Natural killer cell treated with Interleukin-12 subunit alpha and Interleukin-12 subunit beta and Interleukin-15 and Interleukin-18, amount 100 ng/mL, for 72 hours (primary cell): ENCODE measurements at regions not wholly inside any gene's neighbourhood (a gene's known extent, or its start where the extent isn't known, plus 50 kb on each side); places are given as distances from the start of the nearest gene placed in this dataset.

Source experiments
- ATAC-seq, 2 donors: fragments of 150-1000 bp; cut with Tn5 transposase in 1 of 2; sonication (Bioruptor Pico), chemical (Tn5 transposase) in 1 of 2; 2 replicates each; pipeline ENCODE4 v1.10.0; 2021
- DNase-seq: peaks from one replicate; pipeline ENCODE4 v3.0.0; 2022; ENCODE audit warnings: low spot score
- H3K27ac Mint-ChIP-seq, 2 donors: 1 replicate in 1 of 2; 2 replicates in 1 of 2; pipeline ENCODE4 v1.8.0; 2022; ENCODE audit warnings: mixed read lengths in 2 of 2, mild to moderate bottlenecking in 1 of 2, moderate library complexity in 1 of 2
- H3K27me3 Mint-ChIP-seq, 2 donors: 1 replicate in 1 of 2; 2 replicates in 1 of 2; pipeline ENCODE4 v1.8.0; 2022; ENCODE audit warnings: mixed read lengths in 2 of 2
- H3K36me3 Mint-ChIP-seq: one replicate; pipeline ENCODE4 v1.8.0; 2022; ENCODE audit warnings: mixed read lengths
- H3K4me1 Mint-ChIP-seq, 2 donors: 1 replicate in 1 of 2; 2 replicates in 1 of 2; pipeline ENCODE4 v1.8.0; 2022; ENCODE audit warnings: low read depth in 2 of 2, mixed read lengths in 2 of 2, mild to moderate bottlenecking in 1 of 2
- H3K4me3 Mint-ChIP-seq: one replicate; pipeline ENCODE4 v1.8.0; 2022; ENCODE audit warnings: mixed read lengths
- H3K9me3 Mint-ChIP-seq: 2 replicates; pipeline ENCODE4 v1.8.0; 2022; ENCODE audit warnings: mixed read lengths

GRCh38 chr20:11740975-11741374, 176.7 kb upstream of the BTBD3 start:
- H3K36me3 Mint-ChIP-seq: no peaks in the 10 kb centered on the region
- no peaks in the 10 kb centered on the region for H3K27me3 Mint-ChIP-seq
- H3K9me3 Mint-ChIP-seq: peaks cover 2% of the 10 kb centered on the region
- no peak overlapping the region for H3K4me3 Mint-ChIP-seq
- no peak overlapping the region for H3K27ac Mint-ChIP-seq
- H3K4me1 Mint-ChIP-seq: no peaks in the 10 kb centered on the region
- ATAC-seq (no peak), DNase-seq (no peak)

- Mint-ChIP-seq H3K4me3 (no peak overlapping the region), H3K36me3 (no peaks in the 10 kb centered on the region), H3K4me1 (no peaks in the 10 kb centered on the region), H3K27me3 (no peaks in the 10 kb centered on the region), H3K27ac (no peak overlapping the region), H3K9me3 (peaks cover 2% of the 10 kb centered on the region)
- no peak for ATAC-seq
- no peak for DNase-seq
Observed at GRCh38 chr20:11745145-11745544, 172.5 kb upstream of the BTBD3 start.

GRCh38 chr20:11748436-11748835, 169.3 kb upstream of the BTBD3 start:
- H3K27me3 Mint-ChIP-seq: no peaks in the 10 kb centered on the region
- H3K9me3 Mint-ChIP-seq: peaks cover 2% of the 10 kb centered on the region
- ATAC-seq: no peak
- no peak for DNase-seq
- no peak overlapping the region for H3K27ac Mint-ChIP-seq
- no peak overlapping the region for H3K4me3 Mint-ChIP-seq
- no peaks in the 10 kb centered on the region for H3K4me1 Mint-ChIP-seq
- no peaks in the 10 kb centered on the region for H3K36me3 Mint-ChIP-seq

GRCh38 chr20:11752336-11752735, 165.4 kb upstream of the BTBD3 start:
- Mint-ChIP-seq H3K9me3 (peaks cover under 1% of the 10 kb centered on the region), H3K36me3 (no peaks in the 10 kb centered on the region), H3K4me3 (no peak overlapping the region), H3K4me1 (no peaks in the 10 kb centered on the region), H3K27ac (no peak overlapping the region), H3K27me3 (no peaks in the 10 kb centered on the region)
- DNase-seq: no peak
- no peak for ATAC-seq

GRCh38 chr20:11753155-11753554, 164.5 kb upstream of the BTBD3 start:
- H3K27me3 Mint-ChIP-seq: no peaks in the 10 kb centered on the region
- H3K9me3 Mint-ChIP-seq: peaks cover 4% of the 10 kb centered on the region
- H3K4me3 Mint-ChIP-seq: no peak overlapping the region
- no peak for DNase-seq
- no peak for ATAC-seq
- no peaks in the 10 kb centered on the region for H3K4me1 Mint-ChIP-seq
- no peak overlapping the region for H3K27ac Mint-ChIP-seq
- no peaks in the 10 kb centered on the region for H3K36me3 Mint-ChIP-seq

GRCh38 chr20:11754451-11754850, 163.2 kb upstream of the BTBD3 start:
- no peak overlapping the region for H3K4me3 Mint-ChIP-seq
- DNase-seq (no peak), ATAC-seq (no peak)
- H3K9me3 Mint-ChIP-seq: peaks cover 4% of the 10 kb centered on the region
- no peaks in the 10 kb centered on the region for H3K4me1 Mint-ChIP-seq
- no peaks in the 10 kb centered on the region for H3K36me3 Mint-ChIP-seq
- H3K27ac Mint-ChIP-seq: no peak overlapping the region
- no peaks in the 10 kb centered on the region for H3K27me3 Mint-ChIP-seq

- no peak overlapping the region for H3K27ac Mint-ChIP-seq
- no peaks in the 10 kb centered on the region for H3K27me3 Mint-ChIP-seq
- H3K4me1 Mint-ChIP-seq: no peaks in the 10 kb centered on the region
- no peaks in the 10 kb centered on the region for H3K36me3 Mint-ChIP-seq
- no peak overlapping the region for H3K4me3 Mint-ChIP-seq
- peaks cover 4% of the 10 kb centered on the region for H3K9me3 Mint-ChIP-seq
- ATAC-seq (no peak), DNase-seq (no peak)
Observed at GRCh38 chr20:11755071-11755841, 162.4 kb upstream of the BTBD3 start.

GRCh38 chr20:11761497-11761896, 156.2 kb upstream of the BTBD3 start:
- ATAC-seq (no peak), DNase-seq (no peak)
- Mint-ChIP-seq H3K9me3 (peaks cover 8% of the 10 kb centered on the region), H3K4me1 (no peaks in the 10 kb centered on the region), H3K36me3 (no peaks in the 10 kb centered on the region), H3K27ac (no peak overlapping the region), H3K4me3 (no peak overlapping the region), H3K27me3 (no peaks in the 10 kb centered on the region)

- Mint-ChIP-seq H3K4me1 (no peaks in the 10 kb centered on the region), H3K4me3 (no peak overlapping the region), H3K36me3 (peaks cover 7% of the 10 kb centered on the region), H3K9me3 (peaks cover 22% of the 10 kb centered on the region), H3K27ac (no peak overlapping the region), H3K27me3 (no peaks in the 10 kb centered on the region)
- DNase-seq (no peak), ATAC-seq (no peak)
Observed at GRCh38 chr20:11766961-11767360, 150.7 kb upstream of the BTBD3 start.

GRCh38 chr20:11769825-11770224, 147.9 kb upstream of the BTBD3 start:
- peaks cover 23% of the 10 kb centered on the region for H3K9me3 Mint-ChIP-seq
- H3K36me3 Mint-ChIP-seq: peaks cover 12% of the 10 kb centered on the region
- ATAC-seq: no peak
- H3K4me3 Mint-ChIP-seq: no peak overlapping the region
- no peak for DNase-seq
- no peaks in the 10 kb centered on the region for H3K27me3 Mint-ChIP-seq
- H3K27ac Mint-ChIP-seq: no peak overlapping the region
- no peaks in the 10 kb centered on the region for H3K4me1 Mint-ChIP-seq

- Mint-ChIP-seq H3K9me3 (peaks cover 20% of the 10 kb centered on the region), H3K4me3 (no peak overlapping the region), H3K27me3 (no peaks in the 10 kb centered on the region), H3K36me3 (peaks cover 12% of the 10 kb centered on the region), H3K4me1 (no peaks in the 10 kb centered on the region), H3K27ac (no peak overlapping the region)
- ATAC-seq (no peak), DNase-seq (no peak)
Observed at GRCh38 chr20:11772226-11772730, 145.4 kb upstream of the BTBD3 start.

- no peaks in the 10 kb centered on the region for H3K4me1 Mint-ChIP-seq
- no peaks in the 10 kb centered on the region for H3K27me3 Mint-ChIP-seq
- H3K9me3 Mint-ChIP-seq: peaks cover 9% of the 10 kb centered on the region
- no peak overlapping the region for H3K4me3 Mint-ChIP-seq
- H3K36me3 Mint-ChIP-seq: peaks cover 5% of the 10 kb centered on the region
- no peak overlapping the region for H3K27ac Mint-ChIP-seq
- ATAC-seq (no peak), DNase-seq (no peak)
Observed at GRCh38 chr20:11776687-11777086, 141.0 kb upstream of the BTBD3 start.

GRCh38 chr20:11777387-11778205, 140.1 kb upstream of the BTBD3 start:
- Mint-ChIP-seq H3K27me3 (no peaks in the 10 kb centered on the region), H3K27ac (no peak overlapping the region), H3K4me1 (no peaks in the 10 kb centered on the region), H3K9me3 (peaks cover 5% of the 10 kb centered on the region), H3K36me3 (peaks cover 3% of the 10 kb centered on the region), H3K4me3 (no peak overlapping the region)
- ATAC-seq (no peak), DNase-seq (no peak)

- Mint-ChIP-seq H3K4me1 (no peaks in the 10 kb centered on the region), H3K4me3 (no peak overlapping the region), H3K27ac (no peak overlapping the region), H3K9me3 (peaks cover 9% of the 10 kb centered on the region), H3K27me3 (no peaks in the 10 kb centered on the region), H3K36me3 (peaks cover under 1% of the 10 kb centered on the region)
- DNase-seq (no peak), ATAC-seq (no peak)
Observed at GRCh38 chr20:11778206-11778570, 139.5 kb upstream of the BTBD3 start.
